HG02852 (cell line): ENCODE measurements at regions not wholly inside any gene's neighbourhood (a gene's known extent, or its start where the extent isn't known, plus 50 kb on each side); places are given as distances from the start of the nearest gene placed in this dataset.

Source experiments
- ATAC-seq: cut with Tn5 transposase; IDR thresholded peaks from one replicate; pipeline ENCODE4 v1.9.1; 2021; ENCODE audit warnings: mild to moderate bottlenecking, moderate library complexity; ENCODE audit not compliant: unreplicated experiment

DNA sequence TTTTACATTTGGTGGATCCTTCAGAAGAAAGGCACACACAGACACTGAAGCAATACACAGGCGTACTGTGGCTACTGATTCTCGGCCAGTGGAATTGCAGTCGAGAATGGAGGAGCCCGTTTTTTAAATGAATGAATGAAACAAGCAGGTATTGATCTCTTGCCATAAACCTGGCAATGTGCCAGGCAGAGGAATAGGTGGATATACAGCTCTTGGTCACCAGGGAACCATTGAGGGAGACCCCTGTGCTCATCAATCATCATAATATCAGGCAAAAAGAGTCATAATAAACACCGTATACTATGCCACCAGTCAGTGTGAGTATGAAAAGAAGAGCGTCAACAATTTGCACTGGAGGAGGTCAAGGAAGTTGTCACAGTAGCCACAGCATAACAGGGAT lies 140.3 kb upstream of the FOXF1 start:
- ATAC-seq: no peak

DNA sequence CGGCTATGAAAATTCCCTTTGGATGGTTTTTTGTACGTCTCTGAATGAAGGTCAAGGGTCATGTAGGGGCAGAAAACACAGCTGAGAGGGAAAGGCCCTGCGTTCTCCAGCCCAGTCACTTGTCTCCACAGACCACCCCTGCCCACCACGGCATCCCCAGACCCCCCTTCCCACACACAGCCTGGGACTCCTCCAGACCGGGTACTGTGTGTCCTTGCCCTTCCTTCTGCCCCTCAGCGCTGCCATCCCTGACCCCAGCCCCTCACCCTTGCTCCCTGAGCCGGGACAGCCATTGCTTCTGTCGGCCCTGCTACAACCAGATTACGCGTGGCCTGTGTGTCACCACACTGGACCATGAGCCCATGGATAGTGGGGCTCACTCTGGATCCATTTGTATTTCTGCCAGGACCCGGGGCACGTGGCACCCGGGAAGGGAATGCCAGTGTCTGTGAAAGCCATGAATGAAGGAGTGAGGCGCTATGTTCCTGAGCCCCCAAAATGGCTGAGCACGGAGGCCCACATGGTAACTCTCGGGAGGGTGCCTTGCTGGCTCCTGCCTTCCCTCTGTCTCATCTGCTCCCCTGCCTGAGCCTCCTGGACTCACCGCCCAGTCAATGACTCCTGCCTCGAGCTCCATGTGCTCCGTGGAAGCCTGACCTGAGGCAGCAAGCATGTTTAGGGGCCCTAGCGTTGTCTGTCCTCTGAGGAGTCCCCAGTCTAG lies 139.1 kb upstream of the FOXF1 start:
- ATAC-seq: no peak

DNA sequence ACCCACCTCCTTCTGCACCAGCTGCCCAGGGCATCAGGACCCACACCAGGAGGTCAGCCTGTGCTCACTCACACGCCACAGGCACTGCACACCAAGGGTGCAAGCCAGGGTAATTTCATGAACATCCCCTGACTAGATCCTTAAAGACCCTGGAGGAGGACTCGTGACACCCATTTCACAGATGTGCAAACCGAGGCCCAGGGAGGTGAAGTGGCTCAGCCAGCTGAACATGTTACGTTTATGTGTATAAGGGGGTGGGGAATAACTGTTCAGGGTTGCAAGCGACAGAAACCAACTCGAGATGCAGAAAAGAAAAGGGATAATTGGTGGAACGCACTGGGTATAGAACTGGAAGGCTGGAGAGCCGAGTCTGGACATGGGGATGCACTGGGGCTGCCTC lies 138.1 kb upstream of the FOXF1 start:
- no peak for ATAC-seq

DNA sequence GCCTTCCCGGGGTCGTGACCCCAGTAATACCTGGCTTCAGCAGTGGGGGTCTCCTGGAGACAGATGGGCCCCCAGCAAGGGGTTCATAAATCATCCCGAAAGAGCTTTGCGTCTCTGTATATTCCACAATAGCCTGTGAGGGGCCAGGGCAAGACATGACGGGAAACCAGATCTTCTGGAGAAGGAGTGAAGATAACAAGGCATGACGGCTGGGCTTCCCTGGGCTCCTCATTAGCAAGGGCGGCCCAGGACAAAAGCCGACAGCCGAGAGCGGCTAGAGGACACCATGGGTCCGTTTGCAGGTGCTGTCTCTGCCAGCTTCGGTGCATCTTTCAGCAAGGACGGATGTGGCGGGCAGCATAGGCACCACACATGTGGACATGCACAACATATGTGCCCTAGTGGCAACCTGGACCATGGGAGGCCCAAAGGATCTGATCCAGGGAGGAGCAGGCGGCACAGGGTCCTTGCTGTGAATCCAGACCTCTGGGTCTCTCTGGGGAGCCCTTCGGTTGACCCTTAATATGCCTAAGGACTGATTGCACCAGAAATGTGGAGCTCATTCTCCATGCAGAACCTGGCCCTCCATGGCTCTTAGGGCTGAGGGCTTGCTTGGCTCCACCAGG lies 136.9 kb upstream of the FOXF1 start:
- no peak for ATAC-seq

DNA sequence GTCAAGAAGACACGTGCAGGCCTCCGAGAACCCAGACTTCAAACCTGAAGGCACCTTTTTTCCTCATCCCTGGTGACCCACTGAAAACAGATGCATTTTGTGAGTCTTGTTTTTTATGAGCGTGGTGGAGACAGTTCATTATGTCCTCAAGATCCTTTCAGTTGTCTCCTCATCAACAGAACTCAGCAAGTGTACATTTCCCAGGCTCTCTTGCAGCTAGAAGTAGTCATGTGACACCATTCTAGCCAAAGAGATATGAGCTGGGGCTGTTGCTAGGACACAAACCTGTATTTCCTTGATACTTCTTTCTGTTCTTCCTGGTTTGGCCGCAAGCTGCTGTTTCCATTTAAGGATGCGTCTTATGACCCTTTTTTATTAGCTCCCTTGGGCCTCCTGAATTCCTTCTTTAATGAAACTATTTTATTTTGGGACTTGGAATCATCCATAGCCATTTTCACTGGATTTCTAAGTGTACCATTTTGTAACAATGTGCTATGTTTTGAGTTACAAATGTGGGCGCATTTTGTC lies 135.7 kb upstream of the FOXF1 start:
- ATAC-seq: no peak

DNA sequence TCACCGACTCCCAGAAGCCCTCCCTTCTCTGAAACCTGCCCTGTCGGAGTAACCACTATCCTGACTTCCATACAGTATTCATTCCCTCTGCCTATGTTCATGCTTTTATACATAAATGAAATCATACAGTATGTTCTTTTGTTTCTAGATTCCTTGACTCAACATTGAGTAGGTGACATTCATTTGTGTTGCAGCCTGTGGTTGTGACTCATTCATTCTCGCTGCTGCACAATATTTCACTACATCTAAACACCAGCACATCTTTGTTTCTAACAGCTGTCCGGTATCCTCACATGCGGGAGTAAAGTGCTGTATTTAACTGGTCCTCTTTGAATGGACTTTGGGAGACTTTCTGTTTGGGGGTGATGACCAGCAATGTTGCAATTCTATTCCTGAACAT lies 135.0 kb upstream of the FOXF1 start:
- ATAC-seq: no peak

DNA sequence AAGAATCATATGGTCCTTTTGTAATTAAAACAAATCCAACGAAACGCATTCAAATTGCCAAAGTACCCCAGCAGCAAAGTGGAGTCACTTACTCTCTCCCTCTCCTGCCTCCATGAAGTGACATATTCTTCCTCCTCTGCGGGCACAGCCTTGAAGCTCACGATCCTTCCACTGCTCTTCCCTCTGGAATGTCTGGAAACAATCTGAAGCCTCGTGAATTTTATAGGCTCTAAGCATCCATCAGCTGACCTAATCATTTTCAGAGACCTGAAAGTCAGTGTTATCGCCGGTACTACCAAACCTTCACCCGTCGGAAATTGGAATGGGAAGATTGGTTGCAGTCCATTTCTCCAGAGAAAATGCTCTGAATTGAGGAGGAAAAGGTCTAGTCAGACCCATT lies 134.5 kb upstream of the FOXF1 start:
- no peak for ATAC-seq

DNA sequence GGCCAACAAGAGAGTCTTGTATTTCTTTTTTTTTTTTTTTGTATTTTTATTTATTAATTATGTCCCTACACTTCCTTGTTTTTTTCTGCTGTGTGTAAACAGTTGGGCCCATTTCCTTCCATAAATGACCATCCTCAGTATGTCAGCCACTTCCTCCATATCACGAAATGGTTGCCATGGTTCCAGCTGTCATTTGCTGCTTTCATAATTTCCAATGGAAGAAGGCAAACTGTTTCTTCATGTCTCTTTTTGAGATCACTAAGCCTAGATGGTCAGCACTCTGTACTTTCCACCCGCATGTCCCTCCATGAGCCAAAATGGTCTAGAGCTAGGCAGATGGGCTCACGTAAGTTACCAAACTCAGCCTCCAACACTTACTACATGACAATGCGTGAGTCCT lies 133.5 kb upstream of the FOXF1 start:
- ATAC-seq: no peak

DNA sequence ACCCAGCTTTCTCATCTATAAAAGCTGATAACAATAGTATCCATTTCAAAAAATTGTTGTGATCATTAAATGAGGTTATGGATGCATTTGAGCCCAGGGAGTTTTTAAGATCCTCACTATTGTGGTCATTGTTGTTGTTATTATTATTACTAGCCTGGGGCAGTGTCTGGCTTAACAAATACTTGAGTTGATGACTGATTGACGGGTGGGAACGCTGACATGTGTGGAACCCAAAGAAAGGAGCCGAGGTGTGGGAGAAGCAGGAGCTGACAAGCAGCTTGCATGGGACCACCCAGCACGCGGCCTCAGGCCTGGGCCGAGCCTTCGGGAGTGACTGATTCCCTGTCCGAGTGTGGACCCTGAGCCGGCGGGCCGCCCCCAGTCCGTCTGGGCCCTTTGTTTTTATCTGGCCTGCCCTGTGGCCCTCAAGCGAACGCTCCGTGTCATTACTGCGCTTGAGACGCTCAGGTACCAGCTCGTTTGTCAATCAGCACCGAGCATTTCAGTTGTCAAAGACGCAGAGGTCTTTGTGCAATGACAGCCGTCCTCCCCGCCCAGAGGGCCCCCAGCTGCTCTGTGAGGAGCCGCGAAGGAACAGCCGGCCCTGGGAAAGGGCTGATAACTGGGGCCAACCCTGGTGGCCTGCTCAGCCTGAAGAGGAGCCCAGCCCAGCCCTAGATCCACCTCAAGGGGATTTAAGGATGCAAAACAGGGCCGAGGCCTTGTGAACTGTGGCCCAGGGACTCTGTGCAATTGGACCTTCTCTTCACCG lies 132.9 kb upstream of the FOXF1 start:
- no peak for ATAC-seq

DNA sequence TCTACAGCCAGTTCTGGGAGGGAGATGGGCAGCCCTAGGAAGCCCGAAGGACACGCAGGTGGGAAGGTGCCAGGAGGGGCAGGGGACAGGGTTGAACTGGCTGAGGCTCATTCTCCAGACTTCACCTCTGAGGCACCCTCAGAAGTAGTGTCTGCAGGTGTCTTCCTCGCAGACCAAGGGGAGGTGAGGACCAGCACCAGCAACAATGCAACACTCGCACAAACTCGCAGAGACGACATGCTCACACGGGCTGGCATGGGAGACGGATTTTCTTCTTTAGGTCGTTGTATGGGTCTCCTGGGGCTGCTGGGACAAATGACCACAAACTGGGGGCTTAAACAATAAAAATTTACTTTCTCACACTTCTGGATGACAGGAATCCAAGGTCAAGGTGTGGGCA lies 132.2 kb upstream of the FOXF1 start:
- ATAC-seq: no peak

DNA sequence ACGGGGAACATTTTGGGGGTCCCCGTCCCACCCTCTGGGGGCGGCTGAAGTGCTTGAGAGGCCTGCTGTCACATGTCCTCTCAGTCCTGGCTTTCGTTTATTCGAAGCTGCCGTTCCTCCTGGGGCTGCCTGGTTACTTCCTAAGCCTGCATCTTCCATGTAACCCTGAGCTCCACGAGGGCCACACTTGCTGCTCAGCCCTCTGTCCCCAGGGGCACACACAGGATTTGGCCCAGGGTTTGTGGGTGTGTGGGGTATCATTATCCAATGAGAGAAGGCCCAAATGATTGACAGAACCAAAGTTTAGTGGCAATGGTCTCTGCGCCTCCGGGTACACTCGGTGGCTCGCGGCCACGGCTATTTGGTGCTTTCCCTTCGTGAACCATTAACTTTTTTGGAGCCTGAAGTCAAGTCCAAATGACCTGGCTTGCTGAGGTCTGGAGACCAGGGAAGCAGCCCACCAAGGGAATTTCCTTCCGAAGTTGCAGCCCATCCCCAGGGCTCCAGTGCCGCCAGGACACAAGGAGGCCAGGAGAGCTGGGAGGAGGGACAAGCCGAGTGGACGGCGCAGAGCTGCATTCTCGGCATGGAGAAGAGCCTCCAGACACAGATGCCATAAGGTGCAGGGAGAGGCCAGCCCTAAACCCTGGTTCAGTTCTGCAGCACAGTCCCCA lies 131.4 kb upstream of the FOXF1 start:
- no peak for ATAC-seq

DNA sequence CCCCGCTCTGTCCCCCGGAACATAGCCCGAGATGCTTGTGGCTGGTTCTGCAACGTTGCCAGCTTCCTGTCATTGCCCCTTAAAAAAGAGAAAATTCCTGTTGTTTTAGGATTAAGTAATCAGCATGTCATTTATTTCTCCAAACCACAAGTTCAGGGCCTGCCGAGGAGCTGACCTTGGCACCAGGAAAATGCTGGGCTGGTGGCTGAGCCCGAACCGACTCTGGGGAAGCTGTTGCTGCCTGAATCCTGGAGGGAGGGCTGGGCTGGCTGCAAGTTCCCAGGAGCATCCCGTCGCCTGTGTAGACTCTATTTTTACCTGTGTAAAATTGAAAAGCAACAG lies 130.9 kb upstream of the FOXF1 start:
- no peak for ATAC-seq

DNA sequence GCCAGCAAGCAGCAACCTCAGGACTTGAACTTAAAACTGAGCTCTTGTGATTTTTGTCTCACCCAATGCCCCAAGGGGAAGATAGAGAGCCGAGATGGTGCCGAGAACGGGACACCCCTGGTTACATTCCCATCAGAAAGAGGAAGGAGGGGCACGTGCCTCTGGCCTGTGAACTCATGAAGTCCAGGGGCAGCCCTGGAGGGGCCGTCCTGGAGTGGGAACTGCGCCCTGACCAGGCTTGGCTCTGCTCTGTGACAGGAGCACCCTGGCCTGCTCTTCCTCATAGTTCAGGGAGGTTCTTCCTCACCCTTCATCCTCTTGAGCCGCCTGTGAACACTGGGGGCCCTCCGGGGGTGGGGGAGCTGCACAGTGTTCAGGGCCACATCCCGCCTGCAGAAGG lies 130.3 kb upstream of the FOXF1 start:
- ATAC-seq: no peak

DNA sequence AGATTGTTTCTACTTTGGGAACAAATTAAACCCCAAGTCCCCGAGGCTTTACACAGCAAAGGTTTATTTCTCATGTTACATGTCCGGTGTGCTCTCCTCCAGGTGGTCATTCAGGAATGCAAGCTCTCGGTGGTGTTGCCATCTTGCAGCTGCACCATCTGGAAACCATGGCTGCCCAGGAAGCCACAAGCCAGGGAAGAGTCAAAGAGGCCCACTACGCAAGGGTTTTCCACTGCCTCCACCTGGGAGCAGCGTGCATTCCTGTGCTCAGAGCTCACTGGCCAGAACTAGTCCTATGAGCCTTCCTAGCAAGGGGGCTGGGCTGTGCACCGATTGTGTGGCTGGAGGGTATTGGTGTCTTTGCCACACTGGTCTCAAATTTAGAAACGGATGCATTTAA lies 128.8 kb upstream of the FOXF1 start:
- no peak for ATAC-seq

DNA sequence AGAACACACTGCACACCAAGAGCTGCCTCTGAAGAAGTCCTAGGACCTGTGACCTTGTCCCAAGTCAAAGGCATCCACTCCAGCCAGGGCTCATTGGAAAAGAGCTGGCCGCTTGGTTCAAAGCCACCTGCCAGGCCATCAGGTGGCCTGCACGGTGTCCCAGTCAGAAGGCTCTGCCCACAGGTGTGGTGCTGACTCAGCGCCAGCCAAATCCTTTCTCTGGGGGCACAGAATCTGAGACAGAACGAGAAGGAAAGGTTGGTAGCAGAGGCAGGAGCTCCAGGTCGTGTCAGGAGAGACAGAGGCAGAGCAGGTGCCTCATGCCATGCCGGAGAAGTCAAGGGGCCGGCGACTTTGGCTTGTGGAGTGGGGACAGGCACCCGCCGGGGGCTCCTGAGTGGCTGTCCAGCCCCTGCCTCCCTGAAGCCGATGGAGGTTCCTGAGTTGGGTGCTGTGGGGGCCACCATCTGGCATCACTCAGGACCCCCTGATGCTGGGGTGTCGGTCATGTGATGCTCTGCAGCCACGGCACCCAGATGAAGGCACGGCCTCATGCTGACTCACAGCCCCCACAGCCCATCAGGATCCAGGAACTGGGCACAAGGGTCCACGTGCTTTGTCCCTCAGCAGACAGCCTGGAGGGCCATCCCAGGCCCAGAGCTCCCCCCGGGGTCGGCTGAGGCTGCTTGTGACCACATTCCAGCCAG lies 128.1 kb upstream of the FOXF1 start:
- no peak for ATAC-seq

DNA sequence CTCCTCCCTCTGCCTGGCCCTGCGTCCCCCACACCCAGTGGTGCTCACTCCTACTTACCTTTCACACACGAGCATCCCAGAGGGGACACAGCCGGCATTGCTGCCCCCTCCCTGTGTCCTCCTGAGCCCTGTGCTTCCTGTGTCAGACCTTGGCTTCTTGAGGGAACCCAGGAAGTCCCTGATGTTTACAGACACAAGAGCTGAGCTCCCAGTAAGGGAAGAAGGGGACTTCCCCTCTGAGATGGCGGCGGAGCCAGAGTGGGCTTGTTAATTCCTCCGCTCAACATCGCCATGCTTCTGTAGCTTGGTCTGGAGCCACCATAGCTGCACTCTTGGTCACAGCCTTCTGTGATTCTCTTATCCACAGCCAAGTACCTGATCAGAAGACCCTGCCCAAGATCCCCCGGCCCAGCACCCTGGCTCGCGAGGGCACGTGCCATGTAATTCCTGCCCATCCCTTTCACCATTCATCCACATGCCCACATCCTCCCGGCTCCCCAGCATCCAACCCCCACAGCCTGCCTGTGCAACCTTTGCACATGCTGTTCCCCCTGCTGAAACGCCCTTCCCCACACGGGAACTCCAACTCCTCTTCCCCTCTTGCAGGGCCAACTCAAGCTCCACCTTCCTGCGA lies 127.4 kb upstream of the FOXF1 start:
- no peak for ATAC-seq

DNA sequence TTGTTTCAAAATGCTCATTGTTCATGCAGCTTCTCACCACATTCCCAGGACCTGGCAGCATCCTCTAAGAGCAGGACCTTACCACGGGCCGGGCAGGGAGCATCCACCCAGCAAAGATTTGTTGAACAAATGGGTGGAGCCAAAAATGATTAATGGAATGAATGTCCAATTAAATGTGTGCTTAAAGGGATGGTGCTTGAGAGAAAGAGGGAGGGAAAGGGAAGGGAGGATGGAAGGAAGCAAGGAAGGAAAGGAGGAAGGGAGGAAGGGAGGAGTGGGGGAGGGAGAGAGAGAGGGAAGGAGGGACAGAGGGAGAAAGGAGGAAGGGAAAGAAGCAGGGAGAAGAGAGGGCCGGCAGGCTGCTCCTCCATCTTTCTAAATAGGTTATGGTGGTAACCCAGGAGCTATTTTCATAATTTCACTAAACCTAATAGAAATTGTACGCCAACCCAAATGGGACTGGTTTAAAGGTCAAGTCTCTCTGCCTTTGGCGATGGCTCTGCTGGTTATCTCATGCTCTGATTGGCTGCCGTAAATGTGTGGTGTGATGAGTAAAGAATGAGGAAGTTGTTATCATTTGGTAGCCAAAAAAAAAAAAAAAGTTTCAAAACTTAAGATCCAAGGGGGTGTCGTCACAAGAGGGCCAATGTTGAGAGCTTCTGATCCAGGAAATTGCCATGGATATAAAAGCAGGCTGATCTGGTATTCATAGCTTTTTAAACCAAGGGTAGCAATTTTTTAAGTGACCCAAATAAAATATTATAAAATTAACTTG lies 126.7 kb upstream of the FOXF1 start:
- ATAC-seq: no peak

DNA sequence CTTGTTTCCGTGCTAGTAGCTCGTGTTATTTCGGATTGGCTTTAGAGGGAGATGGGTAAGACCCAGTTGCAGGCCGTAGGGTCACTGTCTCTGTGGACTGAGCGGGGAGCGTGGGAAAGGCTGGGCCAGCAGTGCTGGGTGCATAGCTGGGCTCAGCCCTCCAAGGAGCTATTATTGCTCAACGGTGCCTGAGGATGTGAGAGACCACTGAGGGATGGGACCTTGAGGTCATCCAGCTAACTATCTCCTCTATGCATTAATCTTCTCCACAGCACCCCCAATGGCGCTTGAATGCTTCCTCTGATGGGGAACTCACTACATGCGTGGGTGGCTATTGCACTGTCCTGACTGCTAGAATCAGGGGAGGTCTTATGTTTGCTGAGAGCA lies 126.1 kb upstream of the FOXF1 start:
- ATAC-seq: no peak

DNA sequence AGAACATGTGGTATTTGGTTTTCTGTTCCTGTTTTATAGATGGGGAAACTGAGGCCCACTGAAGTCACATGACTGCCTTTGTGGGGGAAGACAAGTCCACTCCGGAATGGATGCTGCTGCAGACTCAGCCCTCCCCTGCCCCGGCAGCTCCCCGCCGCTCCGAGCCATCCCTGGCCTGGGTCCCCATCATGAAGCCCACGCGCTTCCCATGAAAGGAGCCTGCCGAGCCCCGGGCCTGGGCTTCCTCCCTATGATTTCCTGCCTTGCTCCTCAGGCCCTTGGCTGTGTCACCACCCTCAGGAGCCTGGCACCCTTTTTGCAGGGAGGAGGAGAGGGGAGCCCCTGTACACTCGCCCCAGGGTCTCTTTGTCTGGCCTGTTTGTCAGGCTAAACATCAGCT lies 125.3 kb upstream of the FOXF1 start:
- no peak for ATAC-seq
